Caco-2 (cell line): ENCODE measurements at regions not wholly inside any gene's neighbourhood (a gene's known extent, or its start where the extent isn't known, plus 50 kb on each side); places are given as distances from the start of the nearest gene placed in this dataset.

Source experiments
- BruUV-seq: library from RNA; stranded (reverse); fragments of 400-500 nt; replicated peaks from 2 replicates; lab custom pipeline; 2021; lab: Mats Ljungman, UMichigan
- CTCF ChIA-PET: fragments of 300-600 bp; sonication (Branson Sonifier 250); formaldehyde crosslinking; loops from one replicate; lab custom pipeline; 2022; ENCODE audit warnings: antibody characterized with exemption; lab: Charles Lee
- POLR2A ChIA-PET: fragments of 300-600 bp; sonication (Branson Sonifier 250); formaldehyde crosslinking; loops from one replicate; lab custom pipeline; 2022; ENCODE audit warnings: antibody characterized with exemption; lab: Charles Lee
- DNase-seq, 2 experiments: peaks; one replicate each; pipeline versions ENCODE4 v3.0.0 to v3.0.0-alpha.2; 2020 to 2022
- H3K27me3 ChIP-seq: replicated peaks from 2 replicates; pipeline ENCODE4 v1.6.0; 2011; ENCODE audit warnings: low read length; ENCODE audit not compliant: control insufficient read depth, insufficient read depth
- H3K36me3 ChIP-seq: 2 replicates; pipeline ENCODE4 v1.5.1; 2011; ENCODE audit warnings: low read length; ENCODE audit not compliant: control insufficient read depth, insufficient read depth
- H3K4me1 ChIP-seq: fragments of 250-450 bp; sonication (Bioruptor Pico); 2 replicates; pipeline ENCODE4 v1.5.1; 2020; ENCODE audit warnings: mild to moderate bottlenecking
- H3K4me3 ChIP-seq: 2 replicates; pipeline ENCODE4 v1.5.1; 2011; ENCODE audit warnings: low read depth, mild to moderate bottlenecking, control low read depth, low read length
- H3K9me3 ChIP-seq: fragments of 250-450 bp; sonication (Bioruptor Pico); 2 replicates; pipeline ENCODE4 v1.5.1; 2020; ENCODE audit warnings: mild to moderate bottlenecking, moderate library complexity
- H3K27ac Mint-ChIP-seq: one replicate; pipeline ENCODE4 v1.8.0; 2022; ENCODE audit warnings: mixed read lengths; ENCODE audit not compliant: unreplicated experiment
- H3K27me3 Mint-ChIP-seq: one replicate; pipeline ENCODE4 v1.8.0; 2022; ENCODE audit warnings: mixed read lengths; ENCODE audit not compliant: insufficient read depth, unreplicated experiment
- H3K36me3 Mint-ChIP-seq: one replicate; pipeline ENCODE4 v1.8.0; 2022; ENCODE audit warnings: mild to moderate bottlenecking, mixed read lengths; ENCODE audit not compliant: insufficient read depth, unreplicated experiment
- H3K4me1 Mint-ChIP-seq: one replicate; pipeline ENCODE4 v1.8.0; 2022; ENCODE audit warnings: low read depth, mixed read lengths; ENCODE audit not compliant: unreplicated experiment
- H3K4me3 Mint-ChIP-seq: one replicate; pipeline ENCODE4 v1.8.0; 2022; ENCODE audit warnings: mild to moderate bottlenecking, moderate library complexity, mixed read lengths; ENCODE audit not compliant: unreplicated experiment
- H3K9me3 Mint-ChIP-seq: one replicate; pipeline ENCODE4 v1.8.0; 2022; ENCODE audit warnings: mixed read lengths; ENCODE audit not compliant: unreplicated experiment
- intact Hi-C: fragments of 100-400 bp; cut with micrococcal nuclease; formaldehyde crosslinking; loops from one replicate; pipeline ENCODE4 v1.10.0; 2022; ENCODE audit not compliant: unreplicated experiment
- TF ChIP-seq, protein P1 (sequence below), 2 experiments: fragments of 200-600 bp in 1 of 2; IDR thresholded peaks; 1 replicate in 1 of 2; 2 replicates in 1 of 2; pipeline versions ENCODE4 v1.5.1 to v1.8.0; 2011 to 2022; ENCODE audit warnings: antibody characterized with exemption in 1 of 2, control low read depth in 1 of 2, inconsistent platforms in 1 of 2, low read depth in 1 of 2, low read length in 1 of 2, mild to moderate bottlenecking in 1 of 2, moderate library complexity in 1 of 2; ENCODE audit not compliant: insufficient read depth in 1 of 2, severe bottlenecking in 1 of 2, unreplicated experiment in 1 of 2

DNA sequence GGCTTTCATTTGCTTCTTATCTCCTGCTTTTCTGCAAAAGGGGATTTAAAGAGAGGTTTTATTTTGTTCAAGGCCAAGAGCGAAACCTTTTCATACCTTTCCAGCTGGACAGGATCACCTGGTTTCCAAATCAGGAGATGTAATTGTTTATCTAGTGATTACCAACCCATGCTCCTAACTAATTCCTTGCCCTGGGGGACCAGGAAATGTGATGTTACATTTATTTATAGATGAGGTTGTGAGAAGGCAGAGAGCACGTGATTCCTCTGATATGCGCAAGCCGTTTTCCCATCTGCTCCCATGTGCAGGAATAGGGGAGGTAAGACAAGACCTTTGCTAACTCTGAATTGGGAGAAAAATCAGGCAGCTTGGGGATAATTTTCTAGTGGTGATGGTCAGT is 507.2 kb upstream of the LARGE1 start:
- POLR2A ChIA-PET, result no interaction called here
- Mint-ChIP-seq H3K27me3 (peaks cover 4% of the 10 kb centered on the region), H3K9me3 (no peaks in the 10 kb centered on the region)

DNA sequence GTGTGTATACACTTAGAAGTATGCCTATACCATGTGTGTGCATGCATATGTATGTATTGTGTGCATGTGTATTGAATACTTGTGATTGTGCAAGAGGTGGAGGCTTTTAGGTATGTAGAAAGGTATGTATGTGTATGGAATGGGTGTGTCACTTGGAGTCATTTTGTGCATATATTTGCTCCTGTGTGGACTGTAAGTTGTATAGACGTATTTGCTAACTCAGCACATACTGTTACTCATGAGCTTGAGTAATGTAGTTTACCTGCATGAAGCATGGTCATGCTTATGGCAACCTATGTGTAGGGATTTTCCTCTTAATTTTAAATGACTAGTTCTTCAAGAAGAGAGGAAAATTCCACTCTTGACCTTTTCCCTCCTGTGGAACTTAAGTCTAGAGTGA is 507.6 kb upstream of the LARGE1 start:
- Histone ChIP-seq H3K36me3 (no peaks in the 10 kb centered on the region), H3K4me3 (no peak overlapping the region), H3K4me1 (no peaks in the 10 kb centered on the region), H3K9me3 (no peaks in the 10 kb centered on the region), H3K27me3 (no peaks in the 10 kb centered on the region)
- H3K9me3 Mint-ChIP-seq, result no peaks in the 10 kb centered on the region
- H3K4me3 Mint-ChIP-seq, result no peak overlapping the region
- CTCF ChIA-PET, result no interaction called here
- H3K27me3 Mint-ChIP-seq, result peaks cover 3% of the 10 kb centered on the region
- H3K27ac Mint-ChIP-seq, result no peak overlapping the region
- TF ChIP-seq, protein P1, sequence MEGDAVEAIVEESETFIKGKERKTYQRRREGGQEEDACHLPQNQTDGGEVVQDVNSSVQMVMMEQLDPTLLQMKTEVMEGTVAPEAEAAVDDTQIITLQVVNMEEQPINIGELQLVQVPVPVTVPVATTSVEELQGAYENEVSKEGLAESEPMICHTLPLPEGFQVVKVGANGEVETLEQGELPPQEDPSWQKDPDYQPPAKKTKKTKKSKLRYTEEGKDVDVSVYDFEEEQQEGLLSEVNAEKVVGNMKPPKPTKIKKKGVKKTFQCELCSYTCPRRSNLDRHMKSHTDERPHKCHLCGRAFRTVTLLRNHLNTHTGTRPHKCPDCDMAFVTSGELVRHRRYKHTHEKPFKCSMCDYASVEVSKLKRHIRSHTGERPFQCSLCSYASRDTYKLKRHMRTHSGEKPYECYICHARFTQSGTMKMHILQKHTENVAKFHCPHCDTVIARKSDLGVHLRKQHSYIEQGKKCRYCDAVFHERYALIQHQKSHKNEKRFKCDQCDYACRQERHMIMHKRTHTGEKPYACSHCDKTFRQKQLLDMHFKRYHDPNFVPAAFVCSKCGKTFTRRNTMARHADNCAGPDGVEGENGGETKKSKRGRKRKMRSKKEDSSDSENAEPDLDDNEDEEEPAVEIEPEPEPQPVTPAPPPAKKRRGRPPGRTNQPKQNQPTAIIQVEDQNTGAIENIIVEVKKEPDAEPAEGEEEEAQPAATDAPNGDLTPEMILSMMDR (IDR thresholded peaks at IDR 0.05; ENCODE audit: insufficient read depth in 1 of 2, low read depth in 1 of 2, low read length in 1 of 2, severe bottlenecking in 1 of 2, unreplicated experiment in 1 of 2), result no peak
- POLR2A ChIA-PET, result no interaction called here
- no TSS peak for BruUV-seq
- H3K4me1 Mint-ChIP-seq, result no peaks in the 10 kb centered on the region
- H3K36me3 Mint-ChIP-seq, result no peaks in the 10 kb centered on the region
- no peak for DNase-seq
- intact Hi-C loops, result no loop called here

More for the DNA sequence above, 507.2 kb upstream of the LARGE1 start:
- no peak overlapping the region for H3K4me3 Mint-ChIP-seq
- no TSS peak for BruUV-seq
- no peaks in the 10 kb centered on the region for H3K4me1 ChIP-seq
- TF ChIP-seq, protein P1 (IDR thresholded peaks at IDR 0.05; ENCODE audit: insufficient read depth in 1 of 2, low read depth in 1 of 2, low read length in 1 of 2, severe bottlenecking in 1 of 2, unreplicated experiment in 1 of 2), result no peak
- H3K27me3 ChIP-seq, result no peaks in the 10 kb centered on the region
- H3K27ac Mint-ChIP-seq, result no peak overlapping the region
- DNase-seq, result no peak
- CTCF ChIA-PET, result no interaction called here
- no peak overlapping the region for H3K4me3 ChIP-seq
- H3K9me3 ChIP-seq, result no peaks in the 10 kb centered on the region
- intact Hi-C loops, result no loop called here
- H3K4me1 Mint-ChIP-seq, result no peaks in the 10 kb centered on the region
- no peaks in the 10 kb centered on the region for H3K36me3 Mint-ChIP-seq
- H3K36me3 ChIP-seq, result no peaks in the 10 kb centered on the region

DNA sequence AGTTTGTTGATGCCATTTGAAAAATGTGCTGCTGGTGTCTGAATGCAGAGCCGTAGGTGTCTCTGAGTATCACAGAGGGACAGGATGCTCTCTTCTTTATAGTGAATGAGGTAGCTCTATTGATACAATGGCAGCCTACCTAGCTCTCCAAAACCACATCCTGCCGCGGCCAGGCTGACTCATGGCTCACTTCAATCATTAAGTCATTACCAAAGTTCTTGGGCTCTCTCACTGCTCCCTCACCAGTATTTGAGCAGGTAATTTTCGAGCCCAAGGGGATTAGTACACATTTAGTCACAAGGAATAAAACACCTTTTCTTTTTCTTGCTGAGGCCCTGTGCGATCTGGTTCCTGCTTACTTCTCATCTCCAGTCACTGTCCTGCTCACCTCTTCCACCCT is 509.0 kb upstream of the LARGE1 start:
- intact Hi-C loops, result no loop called here
- no peak for DNase-seq
- Histone ChIP-seq H3K4me1 (no peaks in the 10 kb centered on the region), H3K27me3 (no peaks in the 10 kb centered on the region), H3K9me3 (no peaks in the 10 kb centered on the region), H3K36me3 (no peaks in the 10 kb centered on the region), H3K4me3 (no peak overlapping the region)
- Mint-ChIP-seq H3K27me3 (peaks cover 3% of the 10 kb centered on the region), H3K36me3 (no peaks in the 10 kb centered on the region), H3K9me3 (no peaks in the 10 kb centered on the region), H3K27ac (no peak overlapping the region), H3K4me3 (no peak overlapping the region), H3K4me1 (no peaks in the 10 kb centered on the region)
- no TSS peak for BruUV-seq
- ChIA-PET POLR2A (no interaction called here), CTCF (no interaction called here)
- TF ChIP-seq, protein P1 (IDR thresholded peaks at IDR 0.05; ENCODE audit: insufficient read depth in 1 of 2, low read depth in 1 of 2, low read length in 1 of 2, severe bottlenecking in 1 of 2, unreplicated experiment in 1 of 2), result no peak
